ENCODE measurements at regions not wholly inside any gene's neighbourhood (a gene's known extent, or its start where the extent isn't known, plus 50 kb on each side); places are given as distances from the start of the nearest gene placed in this dataset.

DNA sequence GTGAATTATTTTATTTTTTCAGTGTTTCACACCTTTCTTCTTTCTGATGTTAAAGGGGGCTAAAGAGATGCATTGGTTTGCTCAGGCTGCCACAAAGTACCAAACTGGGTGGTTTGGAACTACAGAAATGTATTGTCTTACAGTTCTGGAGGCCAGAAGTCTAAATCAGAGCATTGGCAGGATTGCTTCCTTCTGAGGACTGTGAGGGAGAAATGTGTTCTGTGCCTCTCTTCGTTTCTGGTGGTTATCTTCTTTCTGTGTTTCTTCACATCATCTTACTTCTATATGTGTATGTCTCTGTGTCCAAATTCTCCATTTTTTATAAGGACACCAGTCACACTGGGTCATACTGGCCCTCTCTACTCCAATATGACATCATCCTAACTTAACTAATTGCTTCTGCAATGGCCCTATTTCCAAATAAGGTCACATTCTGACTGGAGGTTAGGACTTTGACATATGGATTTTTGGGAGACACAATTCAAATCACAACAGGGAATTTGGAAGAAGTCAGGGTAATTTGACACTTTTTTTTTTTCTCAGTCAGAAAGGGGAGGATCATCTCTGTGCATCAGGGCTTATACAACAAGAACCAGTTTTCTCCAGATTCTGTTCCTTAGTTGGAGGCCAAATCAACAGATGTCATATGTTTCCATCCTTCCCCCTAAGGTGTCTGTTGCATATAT, 188.2 kb downstream of the KCNRG start:
- Mint-ChIP-seq H3K4me3 (ENCODE audit: unreplicated experiment) (no peak overlapping the region), H3K9me3 (ENCODE audit: unreplicated experiment) (no peaks in the 10 kb centered on the region), H3K4me1 (ENCODE audit: unreplicated experiment) (peaks cover 16% of the 10 kb centered on the region), H3K27ac (ENCODE audit: unreplicated experiment) (no peak overlapping the region), H3K27me3 (ENCODE audit: unreplicated experiment) (no peaks in the 10 kb centered on the region), H3K36me3 (ENCODE audit: unreplicated experiment) (no peaks in the 10 kb centered on the region)
- no peak for DNase-seq (ENCODE audit: extremely low spot score, unreplicated experiment)
- TF ChIP-seq, protein P1, sequence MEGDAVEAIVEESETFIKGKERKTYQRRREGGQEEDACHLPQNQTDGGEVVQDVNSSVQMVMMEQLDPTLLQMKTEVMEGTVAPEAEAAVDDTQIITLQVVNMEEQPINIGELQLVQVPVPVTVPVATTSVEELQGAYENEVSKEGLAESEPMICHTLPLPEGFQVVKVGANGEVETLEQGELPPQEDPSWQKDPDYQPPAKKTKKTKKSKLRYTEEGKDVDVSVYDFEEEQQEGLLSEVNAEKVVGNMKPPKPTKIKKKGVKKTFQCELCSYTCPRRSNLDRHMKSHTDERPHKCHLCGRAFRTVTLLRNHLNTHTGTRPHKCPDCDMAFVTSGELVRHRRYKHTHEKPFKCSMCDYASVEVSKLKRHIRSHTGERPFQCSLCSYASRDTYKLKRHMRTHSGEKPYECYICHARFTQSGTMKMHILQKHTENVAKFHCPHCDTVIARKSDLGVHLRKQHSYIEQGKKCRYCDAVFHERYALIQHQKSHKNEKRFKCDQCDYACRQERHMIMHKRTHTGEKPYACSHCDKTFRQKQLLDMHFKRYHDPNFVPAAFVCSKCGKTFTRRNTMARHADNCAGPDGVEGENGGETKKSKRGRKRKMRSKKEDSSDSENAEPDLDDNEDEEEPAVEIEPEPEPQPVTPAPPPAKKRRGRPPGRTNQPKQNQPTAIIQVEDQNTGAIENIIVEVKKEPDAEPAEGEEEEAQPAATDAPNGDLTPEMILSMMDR (IDR thresholded peaks at IDR 0.05), result no peak

- Mint-ChIP-seq H3K4me3 (ENCODE audit: unreplicated experiment) (no peak overlapping the region), H3K4me1 (ENCODE audit: unreplicated experiment) (peaks cover 27% of the 10 kb centered on the region), H3K27ac (ENCODE audit: unreplicated experiment) (no peak overlapping the region), H3K27me3 (ENCODE audit: unreplicated experiment) (no peaks in the 10 kb centered on the region), H3K36me3 (ENCODE audit: unreplicated experiment) (no peaks in the 10 kb centered on the region), H3K9me3 (ENCODE audit: unreplicated experiment) (no peaks in the 10 kb centered on the region)
- DNase-seq (ENCODE audit: extremely low spot score, unreplicated experiment), result no peak
- TF ChIP-seq, protein P1 (IDR thresholded peaks at IDR 0.05), result no peak
Measured at GRCh38 chr13:50205581-50205980, 190.3 kb downstream of the KCNRG start.

GRCh38 chr13:50208826-50209335, 193.6 kb downstream of the KCNRG start:
- Mint-ChIP-seq H3K27me3 (ENCODE audit: unreplicated experiment) (no peaks in the 10 kb centered on the region), H3K9me3 (ENCODE audit: unreplicated experiment) (peaks cover 5% of the 10 kb centered on the region), H3K4me3 (ENCODE audit: unreplicated experiment) (peak overlapping the region; percentile 70), H3K36me3 (ENCODE audit: unreplicated experiment) (no peaks in the 10 kb centered on the region), H3K27ac (ENCODE audit: unreplicated experiment) (peak overlapping the region; percentile 98), H3K4me1 (ENCODE audit: unreplicated experiment) (peaks cover 25% of the 10 kb centered on the region)
- TF ChIP-seq, protein P1 (IDR thresholded peaks at IDR 0.05), result no peak
- DNase-seq (ENCODE audit: extremely low spot score, unreplicated experiment), result peak; percentile 87

GRCh38 chr13:50209631-50210030, 194.4 kb downstream of the KCNRG start:
- Mint-ChIP-seq H3K4me3 (ENCODE audit: unreplicated experiment) (no peak overlapping the region), H3K27ac (ENCODE audit: unreplicated experiment) (peak overlapping the region; percentile 98), H3K9me3 (ENCODE audit: unreplicated experiment) (peaks cover 5% of the 10 kb centered on the region), H3K36me3 (ENCODE audit: unreplicated experiment) (no peaks in the 10 kb centered on the region), H3K27me3 (ENCODE audit: unreplicated experiment) (no peaks in the 10 kb centered on the region), H3K4me1 (ENCODE audit: unreplicated experiment) (peaks cover 25% of the 10 kb centered on the region)
- no peak for DNase-seq (ENCODE audit: extremely low spot score, unreplicated experiment)
- TF ChIP-seq, protein P1 (IDR thresholded peaks at IDR 0.05), result no peak

DNA sequence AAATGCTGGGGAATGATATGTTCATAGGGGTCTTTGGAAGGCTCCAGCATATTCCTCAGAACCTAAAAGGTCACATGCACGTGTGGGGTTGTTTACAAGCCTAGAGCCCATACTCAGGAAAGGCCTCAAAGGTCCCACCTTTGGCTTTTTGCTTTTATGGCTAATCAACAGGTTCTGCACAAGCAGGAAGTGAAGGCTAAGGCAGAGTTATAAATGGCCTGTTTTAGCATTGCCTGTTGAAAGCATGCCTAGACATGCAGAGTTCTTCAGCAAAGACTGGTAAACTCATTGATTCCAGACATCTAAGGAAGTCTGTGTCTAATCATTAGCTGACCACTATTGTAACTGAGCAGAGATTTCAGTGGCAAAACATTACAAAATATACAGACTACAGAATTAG, 198.3 kb downstream of the KCNRG start:
- H3K27ac Mint-ChIP-seq (ENCODE audit: unreplicated experiment), result no peak overlapping the region
- peaks cover 7% of the 10 kb centered on the region for H3K36me3 Mint-ChIP-seq (ENCODE audit: unreplicated experiment)
- TF ChIP-seq, protein P1 (IDR thresholded peaks at IDR 0.05), result no peak
- no peaks in the 10 kb centered on the region for H3K27me3 Mint-ChIP-seq (ENCODE audit: unreplicated experiment)
- DNase-seq (ENCODE audit: extremely low spot score, unreplicated experiment), result no peak
- no peak overlapping the region for H3K4me3 Mint-ChIP-seq (ENCODE audit: unreplicated experiment)
- peaks cover 23% of the 10 kb centered on the region for H3K4me1 Mint-ChIP-seq (ENCODE audit: unreplicated experiment)
- peaks cover 14% of the 10 kb centered on the region for H3K9me3 Mint-ChIP-seq (ENCODE audit: unreplicated experiment)
